ENCODE measurements at regions not wholly inside any gene's neighbourhood (a gene's known extent, or its start where the extent isn't known, plus 50 kb on each side); places are given as distances from the start of the nearest gene placed in this dataset.

DNA sequence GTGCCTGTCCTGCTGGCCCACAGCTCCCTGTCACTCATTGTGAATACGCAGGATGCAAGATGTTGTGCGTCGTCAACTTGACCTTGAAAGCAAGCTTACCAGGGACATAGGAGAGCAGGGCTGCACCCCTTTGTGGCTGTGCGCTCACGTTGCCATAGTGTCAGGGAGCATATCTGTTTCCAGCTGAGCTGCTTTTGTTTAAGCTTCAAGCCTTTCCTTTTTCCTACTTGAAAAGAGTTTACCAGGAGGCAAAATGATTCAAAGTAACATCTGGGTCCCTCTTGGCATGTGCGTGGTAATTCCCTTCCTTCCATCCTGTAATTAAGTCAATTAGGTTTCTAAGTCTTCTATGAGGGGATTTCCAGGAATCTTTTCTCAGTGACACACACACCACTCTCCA, 537.1 kb downstream of the AJAP1 start:
- TF ChIP-seq, protein P1, sequence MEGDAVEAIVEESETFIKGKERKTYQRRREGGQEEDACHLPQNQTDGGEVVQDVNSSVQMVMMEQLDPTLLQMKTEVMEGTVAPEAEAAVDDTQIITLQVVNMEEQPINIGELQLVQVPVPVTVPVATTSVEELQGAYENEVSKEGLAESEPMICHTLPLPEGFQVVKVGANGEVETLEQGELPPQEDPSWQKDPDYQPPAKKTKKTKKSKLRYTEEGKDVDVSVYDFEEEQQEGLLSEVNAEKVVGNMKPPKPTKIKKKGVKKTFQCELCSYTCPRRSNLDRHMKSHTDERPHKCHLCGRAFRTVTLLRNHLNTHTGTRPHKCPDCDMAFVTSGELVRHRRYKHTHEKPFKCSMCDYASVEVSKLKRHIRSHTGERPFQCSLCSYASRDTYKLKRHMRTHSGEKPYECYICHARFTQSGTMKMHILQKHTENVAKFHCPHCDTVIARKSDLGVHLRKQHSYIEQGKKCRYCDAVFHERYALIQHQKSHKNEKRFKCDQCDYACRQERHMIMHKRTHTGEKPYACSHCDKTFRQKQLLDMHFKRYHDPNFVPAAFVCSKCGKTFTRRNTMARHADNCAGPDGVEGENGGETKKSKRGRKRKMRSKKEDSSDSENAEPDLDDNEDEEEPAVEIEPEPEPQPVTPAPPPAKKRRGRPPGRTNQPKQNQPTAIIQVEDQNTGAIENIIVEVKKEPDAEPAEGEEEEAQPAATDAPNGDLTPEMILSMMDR (IDR thresholded peaks at IDR 0.05; ENCODE audit: low read depth, low read length, poor library complexity, severe bottlenecking) = no peak
- no peak for TF ChIP-seq EZH2phosphoT487 (IDR thresholded peaks at IDR 0.05; ENCODE audit: borderline replicate concordance, low read length)

All from DOHH2 (cell line).